ENCODE measurements at regions not wholly inside any gene's neighbourhood (a gene's known extent, or its start where the extent isn't known, plus 50 kb on each side); places are given as distances from the start of the nearest gene placed in this dataset.

DNA sequence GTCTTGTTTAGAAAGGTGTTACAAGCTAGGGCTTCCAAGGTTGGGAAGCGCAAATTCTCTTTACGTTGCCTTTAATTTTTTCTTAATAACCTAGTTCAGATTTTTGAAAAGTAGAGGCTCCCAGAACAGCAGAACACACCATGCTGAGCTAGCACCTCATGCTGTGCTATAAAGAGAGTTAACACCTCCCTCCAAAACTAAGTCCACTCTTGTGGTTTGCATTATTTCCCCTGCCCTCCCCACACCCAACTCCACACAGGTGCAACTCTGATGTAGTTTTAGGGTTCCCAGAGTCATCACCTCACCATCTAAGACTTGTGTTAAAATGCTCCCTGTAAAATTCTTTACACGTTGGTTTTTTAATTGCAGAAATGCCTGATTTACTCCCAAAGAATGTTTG, 459.4 kb upstream of the JARID2 start:
- H3K9me3 ChIP-seq (ENCODE audit: control insufficient read depth, insufficient read depth, low read length): no peaks in the 10 kb centered on the region
- peaks cover 8% of the 10 kb centered on the region for H3K4me1 ChIP-seq (ENCODE audit: control insufficient read depth, insufficient read depth, low read length)
- H3K36me3 ChIP-seq (ENCODE audit: control insufficient read depth, insufficient read depth, low read length): no peaks in the 10 kb centered on the region
- H3K4me3 ChIP-seq (ENCODE audit: low read length): no peak overlapping the region
- no peaks in the 10 kb centered on the region for H3K27me3 ChIP-seq (ENCODE audit: control insufficient read depth, insufficient read depth, low read length)
- no peak for DNase-seq (ENCODE audit: low read depth, low spot score)
- WGBS (ENCODE audit: insufficient coverage, insufficient read length): no CpG with 5 or more reads among the region's 3 CpGs
- no peak overlapping the region for H3K27ac ChIP-seq (ENCODE audit: low read length)

DNA sequence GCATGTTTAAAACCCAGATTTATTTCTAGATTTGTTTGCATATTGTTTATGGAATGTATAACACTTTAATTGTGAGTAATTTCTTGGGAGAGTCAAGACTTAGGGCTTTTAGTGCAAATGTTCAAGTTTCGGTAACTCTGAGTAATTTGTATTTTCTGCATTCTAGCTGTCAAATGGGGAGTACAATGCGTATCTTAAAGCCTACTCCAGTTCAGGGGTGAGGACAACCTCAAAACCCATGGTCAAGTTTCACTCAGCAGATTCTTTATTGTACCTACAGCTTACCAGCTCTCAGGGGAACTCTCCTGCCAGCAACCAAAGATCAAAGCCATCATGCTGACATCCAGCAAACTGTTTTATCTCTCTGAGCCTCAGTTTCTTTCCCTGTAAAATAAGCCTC, 458.6 kb upstream of the JARID2 start:
- no CpG with 5 or more reads among the region's 2 CpGs for WGBS (ENCODE audit: insufficient coverage, insufficient read length)
- H3K4me1 ChIP-seq (ENCODE audit: control insufficient read depth, insufficient read depth, low read length): peaks cover 5% of the 10 kb centered on the region; the same call in 1 of the 2 replicates
- no peaks in the 10 kb centered on the region for H3K9me3 ChIP-seq (ENCODE audit: control insufficient read depth, insufficient read depth, low read length)
- H3K27me3 ChIP-seq (ENCODE audit: control insufficient read depth, insufficient read depth, low read length): no peaks in the 10 kb centered on the region
- H3K4me3 ChIP-seq (ENCODE audit: low read length): no peak overlapping the region
- no peak for DNase-seq (ENCODE audit: low read depth, low spot score)
- H3K27ac ChIP-seq (ENCODE audit: low read length): no peak overlapping the region
- no peaks in the 10 kb centered on the region for H3K36me3 ChIP-seq (ENCODE audit: control insufficient read depth, insufficient read depth, low read length)

DNA sequence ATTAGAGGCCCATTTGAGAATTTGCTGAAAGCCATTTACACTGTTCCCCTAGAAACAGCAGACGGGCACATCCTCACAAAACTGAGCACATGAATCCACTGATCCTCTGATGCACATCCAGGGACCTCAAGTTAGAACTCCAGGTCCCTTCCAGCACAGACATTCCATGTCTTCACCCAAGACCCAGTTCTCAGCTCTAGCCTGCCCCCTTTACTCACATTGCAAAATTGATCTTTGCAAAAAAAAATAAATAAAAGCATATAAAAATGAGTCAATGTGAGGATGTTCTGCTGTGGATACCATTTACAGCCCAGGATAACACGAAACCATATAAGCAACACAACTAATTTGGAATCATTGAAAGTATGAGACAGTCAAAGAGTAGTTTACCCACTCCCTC, 458.2 kb upstream of the JARID2 start:
- Histone ChIP-seq H3K4me1 (ENCODE audit: control insufficient read depth, insufficient read depth, low read length) (peaks cover 5% of the 10 kb centered on the region; the same call in 1 of the 2 replicates), H3K36me3 (ENCODE audit: control insufficient read depth, insufficient read depth, low read length) (no peaks in the 10 kb centered on the region), H3K27me3 (ENCODE audit: control insufficient read depth, insufficient read depth, low read length) (no peaks in the 10 kb centered on the region), H3K9me3 (ENCODE audit: control insufficient read depth, insufficient read depth, low read length) (no peaks in the 10 kb centered on the region), H3K4me3 (ENCODE audit: low read length) (no peak overlapping the region), H3K27ac (ENCODE audit: low read length) (no peak overlapping the region)
- WGBS (ENCODE audit: insufficient coverage, insufficient read length): no CpG with 5 or more reads among the region's 2 CpGs
- DNase-seq (ENCODE audit: low read depth, low spot score): no peak

DNA sequence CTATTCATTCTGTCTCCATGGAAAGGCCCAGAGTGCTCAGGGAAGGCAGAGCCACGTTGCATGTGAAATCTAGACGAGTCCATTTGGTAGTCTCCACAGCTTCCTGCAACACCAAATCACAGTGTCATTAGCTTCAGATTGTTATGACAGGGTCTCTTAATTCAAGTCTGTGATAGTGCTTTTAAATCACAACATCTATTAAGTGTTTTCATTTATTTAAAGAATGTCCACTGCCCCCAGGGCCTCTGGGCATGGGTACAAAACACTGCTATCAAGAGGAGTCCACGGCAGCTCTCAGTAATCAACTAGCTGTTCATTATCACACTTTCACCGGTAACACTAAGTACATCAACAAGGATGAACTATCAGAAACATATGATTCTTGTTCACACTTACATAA, 455.9 kb upstream of the JARID2 start:
- peaks cover 1% of the 10 kb centered on the region; the same call in 1 of the 2 replicates for H3K4me1 ChIP-seq (ENCODE audit: control insufficient read depth, insufficient read depth, low read length)
- no peaks in the 10 kb centered on the region for H3K36me3 ChIP-seq (ENCODE audit: control insufficient read depth, insufficient read depth, low read length)
- WGBS (ENCODE audit: insufficient coverage, insufficient read length): no CpG with 5 or more reads among the region's 4 CpGs
- no peak for DNase-seq (ENCODE audit: low read depth, low spot score)
- no peaks in the 10 kb centered on the region for H3K27me3 ChIP-seq (ENCODE audit: control insufficient read depth, insufficient read depth, low read length)
- H3K4me3 ChIP-seq (ENCODE audit: low read length): no peak overlapping the region
- no peaks in the 10 kb centered on the region for H3K9me3 ChIP-seq (ENCODE audit: control insufficient read depth, insufficient read depth, low read length)
- H3K27ac ChIP-seq (ENCODE audit: low read length): no peak overlapping the region

DNA sequence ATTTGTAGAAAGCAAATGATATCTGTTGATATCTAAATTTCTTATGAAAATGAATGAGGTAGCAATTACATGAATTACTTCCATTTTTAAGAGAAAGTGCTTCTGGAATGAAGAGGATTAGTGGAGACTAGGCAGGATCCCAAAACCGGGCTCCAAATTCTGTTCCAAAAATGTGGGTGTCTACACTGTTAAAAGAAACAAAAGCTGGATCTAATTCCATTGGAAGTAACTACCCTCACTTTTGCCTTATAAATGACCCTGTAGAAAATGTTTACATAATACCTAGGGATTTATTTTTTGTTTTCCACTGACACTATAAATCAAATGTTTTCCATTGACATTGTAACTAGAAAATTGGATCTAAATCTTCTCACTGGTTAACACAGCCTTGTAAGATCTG, 454.9 kb upstream of the JARID2 start:
- no peaks in the 10 kb centered on the region for H3K36me3 ChIP-seq (ENCODE audit: control insufficient read depth, insufficient read depth, low read length)
- no peak overlapping the region for H3K27ac ChIP-seq (ENCODE audit: low read length)
- WGBS (ENCODE audit: insufficient coverage, insufficient read length): no CpG with 5 or more reads among the region's 1 CpG
- H3K27me3 ChIP-seq (ENCODE audit: control insufficient read depth, insufficient read depth, low read length): no peaks in the 10 kb centered on the region
- no peaks in the 10 kb centered on the region for H3K9me3 ChIP-seq (ENCODE audit: control insufficient read depth, insufficient read depth, low read length)
- H3K4me1 ChIP-seq (ENCODE audit: control insufficient read depth, insufficient read depth, low read length): peaks cover 1% of the 10 kb centered on the region; the same call in 1 of the 2 replicates
- no peak for DNase-seq (ENCODE audit: low read depth, low spot score)
- H3K4me3 ChIP-seq (ENCODE audit: low read length): no peak overlapping the region

DNA sequence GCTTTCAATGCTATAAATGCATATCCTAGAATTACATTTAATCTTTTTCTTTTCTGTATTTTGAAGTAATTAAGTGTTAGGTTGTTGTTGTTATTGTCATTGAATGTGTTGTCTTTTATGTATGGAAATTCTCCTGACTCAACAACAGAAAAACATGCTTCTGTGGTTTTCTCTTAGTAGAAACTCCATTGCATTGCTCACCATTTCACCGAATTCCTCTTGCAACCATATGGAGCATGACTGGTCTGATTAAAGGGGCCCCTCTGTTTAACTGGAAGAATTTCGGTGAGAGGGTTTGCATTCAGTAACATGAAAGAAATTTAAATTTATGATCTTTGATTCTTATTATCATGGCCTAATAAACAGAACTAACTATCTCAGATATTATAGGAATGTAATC, 454.3 kb upstream of the JARID2 start:
- DNase-seq (ENCODE audit: low read depth, low spot score): no peak
- Histone ChIP-seq H3K36me3 (ENCODE audit: control insufficient read depth, insufficient read depth, low read length) (no peaks in the 10 kb centered on the region), H3K27ac (ENCODE audit: low read length) (no peak overlapping the region), H3K4me1 (ENCODE audit: control insufficient read depth, insufficient read depth, low read length) (peaks cover 1% of the 10 kb centered on the region; the same call in 1 of the 2 replicates), H3K27me3 (ENCODE audit: control insufficient read depth, insufficient read depth, low read length) (no peaks in the 10 kb centered on the region), H3K4me3 (ENCODE audit: low read length) (no peak overlapping the region), H3K9me3 (ENCODE audit: control insufficient read depth, insufficient read depth, low read length) (no peaks in the 10 kb centered on the region)
- WGBS (ENCODE audit: insufficient coverage, insufficient read length): no CpG with 5 or more reads among the region's 2 CpGs

DNA sequence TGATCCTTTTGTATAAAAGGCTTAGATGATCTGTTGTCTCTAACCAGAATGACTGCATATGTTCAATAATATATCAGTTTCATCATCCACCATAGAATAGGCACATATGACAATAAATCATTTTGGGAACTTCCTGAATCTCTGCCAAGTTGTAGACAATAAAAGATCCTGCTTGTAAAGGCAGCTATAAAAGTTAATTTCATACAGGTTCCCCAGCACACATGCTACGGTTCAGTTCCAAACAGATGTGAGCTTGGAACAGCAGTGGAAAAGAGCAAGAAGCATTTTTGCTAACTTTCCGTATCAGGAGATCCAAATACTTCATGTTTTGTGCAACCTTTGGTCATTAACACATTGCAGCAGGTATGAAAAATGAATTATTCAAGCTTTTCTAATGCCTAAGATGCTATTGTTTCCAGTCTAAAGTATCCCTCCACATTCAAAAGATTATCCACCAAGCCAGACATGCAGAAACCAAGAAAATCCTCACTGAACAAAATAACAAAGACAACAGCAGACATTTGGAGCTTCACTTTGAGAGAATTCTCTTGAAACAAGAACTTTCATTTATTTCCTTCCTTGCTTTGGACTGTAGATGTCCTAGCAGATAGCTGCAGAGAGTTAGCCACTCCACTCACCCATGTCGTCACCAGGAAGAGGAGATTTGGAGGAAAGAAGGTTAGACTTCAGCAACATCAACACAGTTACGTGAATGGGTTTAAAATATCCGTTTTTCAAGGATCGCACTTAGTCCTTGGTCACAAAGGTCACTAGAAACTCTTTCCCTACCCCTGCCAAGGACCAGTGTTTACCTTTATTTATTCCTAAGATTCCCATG, 453.5 kb upstream of the JARID2 start:
- no peaks in the 10 kb centered on the region for H3K27me3 ChIP-seq (ENCODE audit: control insufficient read depth, insufficient read depth, low read length)
- H3K36me3 ChIP-seq (ENCODE audit: control insufficient read depth, insufficient read depth, low read length): no peaks in the 10 kb centered on the region
- no peak for DNase-seq (ENCODE audit: low read depth, low spot score)
- H3K4me3 ChIP-seq (ENCODE audit: low read length): no peak overlapping the region
- no CpG with 5 or more reads among the region's 6 CpGs for WGBS (ENCODE audit: insufficient coverage, insufficient read length)
- H3K9me3 ChIP-seq (ENCODE audit: control insufficient read depth, insufficient read depth, low read length): no peaks in the 10 kb centered on the region
- H3K27ac ChIP-seq (ENCODE audit: low read length): no peak overlapping the region
- H3K4me1 ChIP-seq (ENCODE audit: control insufficient read depth, insufficient read depth, low read length): 0 out of 2 replicates have a peak, but pooled peaks cover 1% of the 10 kb centered on the region

GRCh38 chr6:14795451-14795850, 450.4 kb upstream of the JARID2 start:
- no peaks in the 10 kb centered on the region for H3K9me3 ChIP-seq (ENCODE audit: control insufficient read depth, insufficient read depth, low read length)
- no peak overlapping the region for H3K4me3 ChIP-seq (ENCODE audit: low read length)
- no CpG with 5 or more reads among the region's 7 CpGs for WGBS (ENCODE audit: insufficient coverage, insufficient read length)
- no peaks in the 10 kb centered on the region for H3K36me3 ChIP-seq (ENCODE audit: control insufficient read depth, insufficient read depth, low read length)
- no peaks in the 10 kb centered on the region for H3K27me3 ChIP-seq (ENCODE audit: control insufficient read depth, insufficient read depth, low read length)
- DNase-seq (ENCODE audit: low read depth, low spot score): no peak
- no peak overlapping the region for H3K27ac ChIP-seq (ENCODE audit: low read length)
- no peaks in the 10 kb centered on the region; the same call in 1 of the 2 replicates for H3K4me1 ChIP-seq (ENCODE audit: control insufficient read depth, insufficient read depth, low read length)

GRCh38 chr6:14796974-14797762, 448.7 kb upstream of the JARID2 start:
- H3K9me3 ChIP-seq (ENCODE audit: control insufficient read depth, insufficient read depth, low read length): no peaks in the 10 kb centered on the region
- H3K4me1 ChIP-seq (ENCODE audit: control insufficient read depth, insufficient read depth, low read length): no peaks in the 10 kb centered on the region; the same call in 1 of the 2 replicates
- no peak overlapping the region for H3K27ac ChIP-seq (ENCODE audit: low read length)
- no peak for DNase-seq (ENCODE audit: low read depth, low spot score)
- H3K4me3 ChIP-seq (ENCODE audit: low read length): no peak overlapping the region
- no peaks in the 10 kb centered on the region for H3K27me3 ChIP-seq (ENCODE audit: control insufficient read depth, insufficient read depth, low read length)
- WGBS (ENCODE audit: insufficient coverage, insufficient read length): 100% methylated on average over 1 of the region's 2 CpGs
- no peaks in the 10 kb centered on the region for H3K36me3 ChIP-seq (ENCODE audit: control insufficient read depth, insufficient read depth, low read length)

- Histone ChIP-seq H3K36me3 (ENCODE audit: control insufficient read depth, insufficient read depth, low read length) (no peaks in the 10 kb centered on the region), H3K4me3 (ENCODE audit: low read length) (no peak overlapping the region), H3K9me3 (ENCODE audit: control insufficient read depth, insufficient read depth, low read length) (no peaks in the 10 kb centered on the region), H3K4me1 (ENCODE audit: control insufficient read depth, insufficient read depth, low read length) (no peaks in the 10 kb centered on the region; the same call in 1 of the 2 replicates), H3K27ac (ENCODE audit: low read length) (no peak overlapping the region), H3K27me3 (ENCODE audit: control insufficient read depth, insufficient read depth, low read length) (no peaks in the 10 kb centered on the region)
- no peak for DNase-seq (ENCODE audit: low read depth, low spot score)
These were observed 447.8 kb upstream of the JARID2 start for GRCh38 chr6:14797875-14798593.
